Stimulated activated naive CD8-positive, alpha-beta T cell treated with anti-CD3 and anti-CD28 coated beads, Interleukin-15, Interleukin-2, amounts not matched to agents 100 ng/mL and 50 ng/mL, for 24 hours (primary cell): ENCODE measurements at regions not wholly inside any gene's neighbourhood (a gene's known extent, or its start where the extent isn't known, plus 50 kb on each side); places are given as distances from the start of the nearest gene placed in this dataset.

Experiments used
- H3K27ac Mint-ChIP-seq: one replicate; pipeline ENCODE4 v1.8.0; 2021; ENCODE audit warnings: mild to moderate bottlenecking, mixed read lengths
- H3K27me3 Mint-ChIP-seq: one replicate; pipeline ENCODE4 v1.8.0; 2021; ENCODE audit warnings: mixed read lengths
- H3K36me3 Mint-ChIP-seq: one replicate; pipeline ENCODE4 v1.8.0; 2021; ENCODE audit warnings: low read depth, mixed read lengths
- H3K4me1 Mint-ChIP-seq: one replicate; pipeline ENCODE4 v1.8.0; 2021; ENCODE audit warnings: low read depth, mixed read lengths
- H3K4me3 Mint-ChIP-seq: one replicate; pipeline ENCODE4 v1.8.0; 2021; ENCODE audit warnings: mild to moderate bottlenecking, mixed read lengths
- H3K9me3 Mint-ChIP-seq: one replicate; pipeline ENCODE4 v1.8.0; 2021; ENCODE audit warnings: mixed read lengths

DNA sequence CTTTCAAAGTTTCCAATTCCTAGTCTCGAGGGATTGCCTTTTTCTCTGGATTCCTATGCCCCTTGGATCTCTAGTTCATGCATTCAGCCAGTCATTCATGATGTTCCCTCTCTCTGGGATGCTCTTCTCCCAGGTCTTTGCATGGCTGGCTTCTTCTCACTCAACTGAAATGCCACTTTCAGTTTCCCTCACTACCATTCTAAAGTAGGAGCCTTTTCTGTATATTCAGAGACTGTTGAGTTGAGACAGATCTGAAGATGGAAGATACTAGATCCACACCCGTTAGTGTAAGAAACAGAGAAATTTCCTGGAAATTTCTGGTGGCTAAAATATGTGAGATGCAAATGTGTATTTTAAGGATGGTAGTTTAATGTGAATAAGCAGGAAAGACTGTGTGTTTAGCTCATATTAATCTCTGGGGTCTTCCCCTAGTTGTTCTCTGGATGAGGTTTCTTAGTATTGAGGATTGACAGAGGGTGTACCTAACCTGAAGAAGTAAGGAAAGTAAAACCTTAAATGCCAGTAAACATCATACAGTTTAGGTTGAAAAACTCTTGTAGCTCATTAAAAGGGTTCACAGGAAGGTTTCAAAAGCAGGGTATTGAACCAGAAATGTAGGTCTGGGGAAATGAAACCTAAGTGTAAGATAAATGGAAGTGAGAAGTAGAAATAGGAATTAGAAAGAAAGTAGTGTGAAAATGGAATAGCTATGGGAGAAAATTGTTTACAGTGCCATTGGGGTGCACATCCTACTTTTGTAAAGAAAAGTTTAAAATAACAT lies 331.3 kb downstream of the NDFIP2 start:
- no peaks in the 10 kb centered on the region for H3K9me3 Mint-ChIP-seq
- no peak overlapping the region for H3K27ac Mint-ChIP-seq
- no peaks in the 10 kb centered on the region for H3K27me3 Mint-ChIP-seq
- peaks cover 6% of the 10 kb centered on the region for H3K4me1 Mint-ChIP-seq
- no peak overlapping the region for H3K4me3 Mint-ChIP-seq
- no peaks in the 10 kb centered on the region for H3K36me3 Mint-ChIP-seq

DNA sequence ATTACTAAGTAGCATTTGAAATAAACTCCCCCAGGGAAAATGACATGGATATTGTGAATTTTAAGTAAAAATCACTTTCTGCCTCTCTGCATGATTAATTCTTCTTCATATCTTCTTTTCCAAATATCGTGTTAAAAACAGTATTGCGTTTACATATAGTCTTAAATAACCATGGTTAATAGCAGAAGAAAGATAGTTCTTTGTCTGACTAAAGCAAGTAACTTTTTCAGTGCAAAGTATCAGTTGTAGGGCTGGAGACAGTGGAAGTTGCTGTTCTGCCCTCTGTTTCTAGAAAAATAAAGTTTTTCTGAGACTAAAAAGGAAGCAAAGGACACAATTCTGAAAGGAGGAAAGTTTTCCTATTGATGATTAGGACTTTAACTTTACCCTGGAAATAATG lies 330.2 kb downstream of the NDFIP2 start:
- Mint-ChIP-seq H3K36me3 (no peaks in the 10 kb centered on the region), H3K27me3 (no peaks in the 10 kb centered on the region), H3K4me1 (peaks cover 6% of the 10 kb centered on the region), H3K4me3 (no peak overlapping the region), H3K27ac (no peak overlapping the region), H3K9me3 (no peaks in the 10 kb centered on the region)

DNA sequence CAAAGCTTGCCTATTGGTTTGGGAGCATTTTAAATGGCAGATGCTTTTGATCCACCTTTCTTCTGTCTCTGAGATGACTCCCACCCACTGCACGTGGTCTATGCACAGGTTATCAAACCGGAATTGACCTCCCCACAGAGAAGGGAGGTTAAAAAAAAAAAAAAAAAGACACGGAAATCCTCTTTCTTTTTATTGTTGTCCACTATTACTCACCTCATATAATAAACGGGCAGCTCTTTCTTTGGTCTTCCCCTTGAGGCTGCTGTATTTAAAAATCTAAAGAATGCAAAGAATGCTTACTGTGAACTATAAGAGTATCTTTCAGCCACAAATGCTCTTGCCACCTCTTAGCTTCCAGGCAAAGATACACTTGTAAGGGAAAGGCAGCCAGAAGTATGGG lies 329.7 kb downstream of the NDFIP2 start:
- H3K27ac Mint-ChIP-seq = no peak overlapping the region
- peaks cover 6% of the 10 kb centered on the region for H3K4me1 Mint-ChIP-seq
- no peak overlapping the region for H3K4me3 Mint-ChIP-seq
- H3K36me3 Mint-ChIP-seq = no peaks in the 10 kb centered on the region
- H3K9me3 Mint-ChIP-seq = no peaks in the 10 kb centered on the region
- H3K27me3 Mint-ChIP-seq = no peaks in the 10 kb centered on the region

DNA sequence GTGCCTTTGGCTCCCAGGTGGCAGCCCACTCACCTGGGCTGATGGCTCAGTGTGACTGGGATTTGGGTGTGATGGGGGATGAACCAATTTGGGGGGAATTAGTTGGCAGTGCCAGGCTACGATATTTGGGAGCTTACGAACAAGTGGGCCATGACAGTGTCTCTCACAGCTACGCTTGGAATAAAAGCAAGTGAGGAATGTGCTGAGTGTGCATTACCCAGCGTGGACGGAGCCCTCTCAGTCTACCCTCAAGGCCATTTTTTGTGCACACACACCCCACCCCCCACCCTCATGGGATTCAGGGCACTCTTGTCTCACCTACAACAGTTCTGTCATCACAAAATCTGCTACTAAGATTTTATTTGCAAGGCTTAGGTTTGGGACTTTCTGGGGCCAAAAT lies 329.1 kb downstream of the NDFIP2 start:
- peaks cover 6% of the 10 kb centered on the region for H3K4me1 Mint-ChIP-seq

DNA sequence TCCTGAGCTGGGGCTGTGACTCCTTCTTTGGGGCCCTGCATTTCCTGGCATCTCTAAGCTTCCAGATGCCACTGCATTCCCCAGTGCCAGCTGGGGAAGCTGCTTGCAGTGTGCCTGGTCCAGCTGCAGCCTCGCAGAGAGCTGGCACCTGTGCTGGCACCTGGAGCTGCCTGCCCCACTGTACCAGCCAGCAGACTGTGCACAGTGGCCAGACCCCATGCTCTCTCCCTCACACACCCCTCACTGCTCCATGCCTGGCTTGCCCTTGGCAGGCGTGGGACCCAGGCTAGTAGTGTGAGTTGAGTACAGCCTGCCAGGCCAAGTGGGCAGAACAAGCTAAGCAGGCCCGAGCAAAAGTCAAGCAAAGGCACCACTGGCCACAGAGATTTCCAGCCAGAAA lies 327.5 kb downstream of the NDFIP2 start:
- Mint-ChIP-seq H3K4me1 (peaks cover 6% of the 10 kb centered on the region), H3K27ac (no peak overlapping the region), H3K36me3 (no peaks in the 10 kb centered on the region), H3K4me3 (no peak overlapping the region), H3K9me3 (no peaks in the 10 kb centered on the region), H3K27me3 (no peaks in the 10 kb centered on the region)

More for the DNA sequence above, 329.1 kb downstream of the NDFIP2 start:
- Mint-ChIP-seq H3K27me3 (no peaks in the 10 kb centered on the region), H3K9me3 (no peaks in the 10 kb centered on the region), H3K36me3 (no peaks in the 10 kb centered on the region), H3K27ac (no peak overlapping the region), H3K4me3 (no peak overlapping the region)

DNA sequence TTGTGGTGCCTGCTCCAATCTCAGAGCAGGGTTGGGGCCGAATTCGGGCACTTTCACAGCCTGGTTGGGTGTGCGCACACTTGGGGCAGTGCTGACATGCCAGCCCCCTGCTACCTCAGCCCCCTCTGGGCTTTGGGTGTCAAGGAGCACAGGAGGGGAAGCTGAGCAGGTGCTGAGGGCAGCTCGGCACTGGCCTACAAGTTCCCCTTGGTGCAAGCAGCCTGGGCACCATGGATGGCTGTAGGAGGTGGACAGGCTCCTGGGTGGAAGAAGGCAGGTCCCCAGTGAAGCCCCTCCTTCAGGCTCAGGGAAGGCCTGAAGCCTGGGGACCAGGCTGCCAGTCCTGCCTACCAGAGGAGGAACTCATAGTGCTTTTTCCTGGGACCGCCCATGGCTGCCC lies 326.6 kb downstream of the NDFIP2 start:
- Mint-ChIP-seq H3K4me1 (peaks cover 9% of the 10 kb centered on the region), H3K27me3 (no peaks in the 10 kb centered on the region), H3K9me3 (no peaks in the 10 kb centered on the region), H3K36me3 (no peaks in the 10 kb centered on the region), H3K27ac (no peak overlapping the region), H3K4me3 (no peak overlapping the region)

DNA sequence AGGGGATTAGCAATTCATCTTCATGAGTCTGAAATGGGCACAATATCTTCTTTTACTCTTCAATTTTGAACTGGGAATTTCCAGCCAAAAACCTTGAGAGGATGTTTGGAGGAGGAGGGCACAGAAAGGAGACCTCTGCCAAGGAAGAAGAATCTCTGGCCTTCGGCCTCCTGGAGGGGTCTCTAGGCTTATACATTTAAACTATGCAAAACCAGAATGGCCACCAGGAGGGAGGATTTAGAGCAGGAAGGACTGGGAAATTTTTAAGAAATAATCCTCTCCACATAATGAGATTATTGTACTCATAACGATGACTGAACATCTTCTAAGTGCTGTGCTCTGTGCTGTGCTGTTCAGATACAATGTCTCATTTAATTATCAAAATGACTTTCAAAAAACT lies 325.9 kb downstream of the NDFIP2 start:
- Mint-ChIP-seq H3K27me3 (no peaks in the 10 kb centered on the region), H3K27ac (no peak overlapping the region), H3K36me3 (no peaks in the 10 kb centered on the region), H3K9me3 (no peaks in the 10 kb centered on the region), H3K4me1 (peaks cover 3% of the 10 kb centered on the region), H3K4me3 (no peak overlapping the region)

DNA sequence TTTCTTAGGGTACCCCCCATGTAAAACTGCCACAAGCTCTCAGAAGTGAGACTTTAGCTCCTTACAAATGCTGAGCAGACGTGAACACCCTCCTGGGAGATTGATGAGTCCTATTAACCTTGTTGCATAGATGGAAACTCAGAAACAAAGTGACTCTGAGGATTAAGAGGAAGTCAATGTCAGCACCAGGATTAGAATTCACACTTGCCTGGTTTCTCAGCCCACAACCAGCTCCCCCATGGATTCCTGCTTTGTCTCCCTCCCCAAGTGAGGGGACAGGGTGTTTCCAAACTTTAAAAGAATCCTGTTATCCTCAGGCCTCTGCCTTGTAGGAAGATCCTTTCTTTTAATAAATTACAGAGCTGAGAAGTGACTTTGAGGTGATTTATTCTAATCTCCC lies 324.4 kb downstream of the NDFIP2 start:
- no peaks in the 10 kb centered on the region for H3K36me3 Mint-ChIP-seq
- H3K4me1 Mint-ChIP-seq = peaks cover 3% of the 10 kb centered on the region
- H3K4me3 Mint-ChIP-seq = no peak overlapping the region
- H3K9me3 Mint-ChIP-seq = no peaks in the 10 kb centered on the region
- H3K27me3 Mint-ChIP-seq = no peaks in the 10 kb centered on the region
- no peak overlapping the region for H3K27ac Mint-ChIP-seq

DNA sequence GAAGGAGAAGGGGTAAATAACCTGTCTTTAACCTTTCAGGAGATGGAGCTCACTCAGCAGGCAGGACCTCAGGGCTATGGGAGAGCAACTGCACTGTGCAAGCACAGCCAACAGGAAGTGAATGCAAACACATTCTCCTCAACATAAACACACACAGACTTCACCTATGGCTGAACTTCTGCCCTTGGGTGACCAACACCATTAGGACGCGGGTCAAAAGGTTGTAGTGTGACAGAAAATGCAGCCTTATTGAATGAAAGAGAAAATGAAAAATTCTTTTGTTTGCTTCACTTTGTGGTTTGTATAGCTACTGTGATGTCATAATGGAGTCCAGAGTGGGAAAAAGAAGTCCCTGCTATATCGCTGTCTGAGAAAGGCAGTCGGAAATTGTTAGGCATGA lies 323.0 kb downstream of the NDFIP2 start:
- Mint-ChIP-seq H3K27ac (no peak overlapping the region), H3K9me3 (no peaks in the 10 kb centered on the region), H3K4me3 (no peak overlapping the region), H3K36me3 (no peaks in the 10 kb centered on the region), H3K27me3 (no peaks in the 10 kb centered on the region), H3K4me1 (peaks cover 3% of the 10 kb centered on the region)

DNA sequence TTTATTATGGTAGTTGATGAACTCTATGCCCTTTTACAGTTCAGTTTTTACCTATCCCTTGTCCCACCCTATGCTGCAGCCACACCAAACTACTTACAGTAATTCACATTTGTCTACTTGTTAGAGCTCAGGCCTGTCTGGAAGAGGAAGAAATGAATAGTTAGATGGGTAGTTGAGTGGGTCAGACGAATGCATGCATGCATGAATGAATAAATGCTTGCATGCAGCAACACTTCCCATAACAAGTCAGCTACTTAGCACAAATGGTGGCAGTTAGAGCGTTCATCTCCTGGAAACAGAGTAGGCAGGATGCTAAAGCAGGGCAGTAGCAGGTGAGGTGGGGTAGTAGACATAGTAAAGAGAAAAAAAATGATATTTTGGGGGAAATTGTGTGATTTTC lies 322.3 kb downstream of the NDFIP2 start:
- Mint-ChIP-seq H3K9me3 (no peaks in the 10 kb centered on the region), H3K27me3 (no peaks in the 10 kb centered on the region), H3K4me1 (peaks cover 3% of the 10 kb centered on the region), H3K27ac (no peak overlapping the region), H3K36me3 (no peaks in the 10 kb centered on the region), H3K4me3 (no peak overlapping the region)

DNA sequence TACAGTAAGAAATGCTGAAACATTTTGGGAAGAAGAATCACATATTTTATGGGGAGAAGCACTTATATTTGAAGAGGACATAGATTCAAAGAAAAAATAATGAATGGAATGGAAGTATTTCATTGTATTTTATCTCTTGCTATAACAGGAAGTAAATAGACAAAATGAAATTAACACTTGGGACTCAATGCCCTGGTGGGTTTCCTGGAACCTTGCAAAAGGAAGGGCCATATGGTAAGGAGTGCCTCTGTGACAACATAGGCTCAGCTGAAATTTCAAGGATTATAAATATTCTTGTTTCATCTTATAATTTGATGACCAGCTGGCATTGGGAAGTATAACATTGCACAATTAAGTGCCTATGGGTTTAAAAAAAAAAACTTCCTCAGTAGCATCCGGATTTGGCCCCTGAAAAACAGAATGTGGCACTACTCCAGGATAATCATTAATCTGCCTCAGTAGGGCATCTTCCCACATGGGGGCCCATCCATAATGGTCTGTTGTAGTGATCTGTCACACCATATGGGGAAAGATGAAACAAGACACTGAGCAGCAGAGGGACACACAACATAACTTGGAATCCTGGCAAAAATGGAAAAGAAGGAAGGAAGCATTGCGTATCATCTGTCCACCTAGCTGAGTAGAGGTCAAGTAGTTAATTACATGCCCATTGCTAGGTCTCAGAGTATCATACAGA lies 321.6 kb downstream of the NDFIP2 start:
- Mint-ChIP-seq H3K27ac (no peak overlapping the region), H3K36me3 (no peaks in the 10 kb centered on the region), H3K4me1 (peaks cover 3% of the 10 kb centered on the region), H3K27me3 (no peaks in the 10 kb centered on the region), H3K9me3 (no peaks in the 10 kb centered on the region), H3K4me3 (no peak overlapping the region)

DNA sequence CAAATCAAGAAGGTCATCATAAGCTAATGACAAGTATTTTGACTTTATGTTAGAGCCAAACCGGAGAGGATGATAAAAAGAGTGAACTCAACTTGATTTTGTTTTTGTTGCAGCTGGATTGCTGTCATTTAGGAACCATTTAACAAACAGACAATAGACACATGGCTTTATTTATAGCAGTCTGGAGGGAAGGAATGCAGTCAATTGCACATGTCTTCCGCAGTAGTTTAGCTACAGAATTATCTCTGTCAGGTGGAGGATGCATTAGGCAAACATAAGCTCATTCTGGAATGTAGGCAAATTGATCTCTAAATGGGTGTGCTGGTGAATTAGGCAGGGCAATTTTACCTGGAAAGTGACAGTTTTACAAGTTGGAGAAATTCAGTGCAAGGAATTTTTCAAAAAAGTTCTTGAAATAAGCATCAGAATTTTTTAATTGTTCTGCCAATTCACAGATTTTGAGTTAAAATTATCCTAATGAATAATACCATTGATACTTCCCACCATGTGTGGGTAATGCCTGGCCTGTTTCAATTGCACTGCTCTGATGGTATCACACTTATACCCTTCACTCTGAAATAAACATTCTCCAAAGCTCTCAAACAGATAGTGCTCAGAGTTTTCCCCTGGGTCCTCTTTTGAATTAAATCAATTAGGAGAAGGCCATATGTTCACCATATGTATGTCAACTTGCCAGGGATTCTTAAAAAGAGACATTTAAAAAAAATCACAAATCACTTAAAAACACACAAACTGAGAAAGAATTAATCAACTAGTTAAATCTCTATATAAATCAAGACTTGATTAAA lies 318.3 kb downstream of the NDFIP2 start:
- peaks cover 3% of the 10 kb centered on the region for H3K4me1 Mint-ChIP-seq
- H3K36me3 Mint-ChIP-seq = no peaks in the 10 kb centered on the region
- H3K4me3 Mint-ChIP-seq = no peak overlapping the region
- no peaks in the 10 kb centered on the region for H3K9me3 Mint-ChIP-seq
- H3K27me3 Mint-ChIP-seq = no peaks in the 10 kb centered on the region
- no peak overlapping the region for H3K27ac Mint-ChIP-seq

DNA sequence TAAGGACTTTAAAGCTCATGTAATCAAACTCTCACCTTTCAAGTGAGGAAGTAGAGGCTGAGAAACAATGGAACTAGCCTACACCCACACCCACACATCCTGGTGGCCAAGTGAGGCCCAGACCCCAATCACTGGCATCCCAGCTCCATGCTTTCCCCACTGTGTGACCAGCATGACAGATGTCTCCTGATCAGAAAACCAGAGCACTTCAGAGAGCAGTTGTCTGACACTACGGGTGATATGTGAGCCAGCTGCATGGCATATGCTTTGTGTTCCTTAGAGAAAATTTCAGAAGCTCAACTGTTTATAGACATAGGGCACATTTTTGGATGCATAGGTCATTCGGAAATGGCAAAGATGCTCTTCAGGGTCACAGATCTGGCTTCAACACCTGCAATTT lies 315.2 kb downstream of the NDFIP2 start:
- H3K27me3 Mint-ChIP-seq = no peaks in the 10 kb centered on the region
- H3K9me3 Mint-ChIP-seq = no peaks in the 10 kb centered on the region
- no peak overlapping the region for H3K4me3 Mint-ChIP-seq
- no peaks in the 10 kb centered on the region for H3K4me1 Mint-ChIP-seq
- H3K27ac Mint-ChIP-seq = no peak overlapping the region
- no peaks in the 10 kb centered on the region for H3K36me3 Mint-ChIP-seq

DNA sequence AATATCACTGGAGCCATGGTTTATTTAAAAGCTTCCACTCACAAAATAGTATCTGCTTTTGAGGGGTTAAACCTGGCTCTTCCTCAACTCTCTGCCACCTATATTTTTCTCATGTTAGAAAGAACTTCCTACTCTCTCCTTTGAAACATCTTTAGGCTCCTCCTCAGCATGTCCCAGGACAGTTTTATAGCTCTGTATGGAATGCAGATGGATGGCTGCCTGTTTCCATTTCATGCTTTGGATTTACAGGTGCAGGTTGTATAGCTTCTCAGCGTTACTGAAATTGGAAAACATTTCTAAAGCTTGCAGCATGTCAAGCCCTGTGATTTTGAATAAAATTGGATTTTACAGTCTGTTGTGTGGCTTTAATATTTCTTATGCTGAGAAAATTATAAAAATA lies 314.0 kb downstream of the NDFIP2 start:
- H3K36me3 Mint-ChIP-seq = no peaks in the 10 kb centered on the region
- no peak overlapping the region for H3K27ac Mint-ChIP-seq
- H3K9me3 Mint-ChIP-seq = no peaks in the 10 kb centered on the region
- no peaks in the 10 kb centered on the region for H3K27me3 Mint-ChIP-seq
- H3K4me3 Mint-ChIP-seq = no peak overlapping the region
- H3K4me1 Mint-ChIP-seq = no peaks in the 10 kb centered on the region

DNA sequence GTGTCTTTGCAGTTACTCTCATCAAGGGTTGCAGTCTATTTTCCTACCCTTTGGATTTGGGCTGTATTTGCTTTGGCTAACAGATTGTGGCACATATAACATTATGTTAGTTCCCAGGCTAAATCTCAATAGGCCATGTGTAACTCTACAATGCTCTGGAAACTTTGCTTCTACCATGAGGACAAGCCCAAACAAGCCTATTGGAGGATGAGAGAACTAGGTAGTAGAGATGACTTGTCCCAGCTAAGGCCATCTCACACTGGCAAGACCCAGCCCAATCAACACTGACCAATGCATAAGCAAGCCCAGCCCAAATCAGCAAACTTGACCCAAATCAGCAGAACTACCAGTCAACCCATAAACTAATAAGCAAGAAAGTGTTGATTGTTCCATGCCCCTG lies 311.8 kb downstream of the NDFIP2 start:
- Mint-ChIP-seq H3K36me3 (no peaks in the 10 kb centered on the region), H3K9me3 (no peaks in the 10 kb centered on the region), H3K27me3 (no peaks in the 10 kb centered on the region), H3K27ac (no peak overlapping the region), H3K4me3 (no peak overlapping the region), H3K4me1 (no peaks in the 10 kb centered on the region)
